MM.1S (cell line): ENCODE measurements at regions not wholly inside any gene's neighbourhood (a gene's known extent, or its start where the extent isn't known, plus 50 kb on each side); places are given as distances from the start of the nearest gene placed in this dataset.

Experiments
- DNase-seq: peaks from one replicate; pipeline ENCODE4 v3.0.0-alpha.2; 2015
- H2AFZ ChIP-seq: fragments of 300-600 bp; sonication (generic); 2 replicates; pipeline ENCODE4 v1.6.0; 2016; ENCODE audit warnings: antibody characterized with exemption, low read length
- H3F3A ChIP-seq: fragments of 300-600 bp; sonication (generic); 2 replicates; pipeline ENCODE4 v1.6.1; 2016; ENCODE audit warnings: mild to moderate bottlenecking, antibody characterized with exemption, low read length, moderate library complexity, mixed read lengths; ENCODE audit not compliant: insufficient read depth
- H3K27ac ChIP-seq: fragments of 300-600 bp; sonication (generic); 2 replicates; pipeline ENCODE4 v1.5.1; 2016; ENCODE audit warnings: mild to moderate bottlenecking, low read length
- H3K27me3 ChIP-seq: fragments of 300-600 bp; sonication (generic); replicated peaks from 2 replicates; pipeline ENCODE4 v1.6.0; 2016; ENCODE audit warnings: low read length; ENCODE audit not compliant: insufficient read depth
- H3K36me3 ChIP-seq: fragments of 300-600 bp; sonication (generic); replicated peaks from 2 replicates; pipeline ENCODE4 v1.6.1; 2016; ENCODE audit warnings: mild to moderate bottlenecking, low read length, mixed read lengths; ENCODE audit not compliant: insufficient read depth
- H3K4me1 ChIP-seq: fragments of 300-600 bp; sonication (generic); 2 replicates; pipeline ENCODE4 v1.6.1; 2016; ENCODE audit warnings: low read length, mixed read lengths
- H3K4me2 ChIP-seq: fragments of 300-600 bp; sonication (generic); 2 replicates; pipeline ENCODE4 v1.6.0; 2016; ENCODE audit warnings: low read depth, low read length
- H3K4me3 ChIP-seq: fragments of 300-600 bp; sonication (generic); 2 replicates; pipeline ENCODE4 v1.5.1; 2016; ENCODE audit warnings: low read length, mixed read lengths
- H3K79me2 ChIP-seq: fragments of 300-600 bp; sonication (generic); 2 replicates; pipeline ENCODE4 v1.6.1; 2016; ENCODE audit warnings: mixed run types, low read length, mixed read lengths
- H3K9ac ChIP-seq: fragments of 300-600 bp; sonication (generic); 2 replicates; pipeline ENCODE4 v1.6.1; 2016; ENCODE audit warnings: low read length, mixed read lengths
- H3K9me2 ChIP-seq: fragments of 300-600 bp; sonication (generic); replicated peaks from 2 replicates; pipeline ENCODE4 v1.6.1; 2016; ENCODE audit warnings: mild to moderate bottlenecking, low read length, mixed read lengths; ENCODE audit not compliant: insufficient read depth
- H3K9me3 ChIP-seq: fragments of 300-600 bp; sonication (generic); replicated peaks from 2 replicates; pipeline ENCODE4 v1.6.1; 2016; ENCODE audit warnings: mild to moderate bottlenecking, low read length, mixed read lengths; ENCODE audit not compliant: insufficient read depth
- H4K20me1 ChIP-seq: fragments of 300-600 bp; sonication (generic); 2 replicates; pipeline ENCODE4 v1.6.1; 2016; ENCODE audit warnings: mild to moderate bottlenecking, low read length, moderate library complexity, mixed read lengths; ENCODE audit not compliant: insufficient read depth
- EZH2 ChIP-seq: fragments of 300-600 bp; sonication (generic); optimal IDR thresholded peaks from 2 replicates; pipeline ENCODE3; 2017; ENCODE audit warnings: low read depth, mild to moderate bottlenecking, antibody characterized with exemption, low read length, mixed read lengths
- EZH2phosphoT487 ChIP-seq: fragments of 300-600 bp; sonication (generic); IDR thresholded peaks from 2 replicates; pipeline ENCODE4 v1.6.1; 2018; ENCODE audit warnings: antibody characterized with exemption, low read length
- TF ChIP-seq, protein P1 (sequence below): fragments of 300-600 bp; sonication (generic); IDR thresholded peaks from 2 replicates; pipeline ENCODE4 v1.5.1; 2016; ENCODE audit warnings: antibody characterized with exemption, low read length, mixed read lengths

DNA sequence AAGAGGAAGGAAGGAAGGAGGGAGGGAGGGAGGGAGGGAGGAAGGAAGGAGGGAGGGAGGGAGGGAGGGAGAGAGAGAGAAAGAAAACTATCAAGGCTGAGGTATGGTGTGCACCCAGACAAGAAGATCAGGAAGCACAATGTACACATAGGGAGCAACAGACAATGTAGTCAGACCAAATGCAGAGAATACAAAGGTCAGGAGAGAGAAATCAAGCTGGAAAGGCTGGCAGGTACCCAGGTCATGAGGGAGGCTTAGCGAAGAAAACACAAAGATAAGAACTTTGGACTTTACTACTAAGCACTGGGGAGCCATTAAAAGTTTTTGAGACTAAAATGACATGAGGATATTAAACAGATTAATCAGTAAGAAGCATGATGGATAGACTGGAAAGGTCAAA is 176.0 kb upstream of the TMCO5A start:
- H3K9ac ChIP-seq, result no peak overlapping the region
- no peak overlapping the region for H3K4me2 ChIP-seq
- H2AFZ ChIP-seq, result no peak overlapping the region
- no peaks in the 10 kb centered on the region for H3K9me2 ChIP-seq
- H3K9me3 ChIP-seq, result no peaks in the 10 kb centered on the region
- no peaks in the 10 kb centered on the region for H3K36me3 ChIP-seq
- H4K20me1 ChIP-seq, result no peaks in the 10 kb centered on the region
- H3K4me3 ChIP-seq, result no peak overlapping the region
- no peaks in the 10 kb centered on the region for H3K79me2 ChIP-seq
- no peaks in the 10 kb centered on the region for H3F3A ChIP-seq
- H3K27me3 ChIP-seq, result no peaks in the 10 kb centered on the region
- no peak for DNase-seq
- TF ChIP-seq, protein P1, sequence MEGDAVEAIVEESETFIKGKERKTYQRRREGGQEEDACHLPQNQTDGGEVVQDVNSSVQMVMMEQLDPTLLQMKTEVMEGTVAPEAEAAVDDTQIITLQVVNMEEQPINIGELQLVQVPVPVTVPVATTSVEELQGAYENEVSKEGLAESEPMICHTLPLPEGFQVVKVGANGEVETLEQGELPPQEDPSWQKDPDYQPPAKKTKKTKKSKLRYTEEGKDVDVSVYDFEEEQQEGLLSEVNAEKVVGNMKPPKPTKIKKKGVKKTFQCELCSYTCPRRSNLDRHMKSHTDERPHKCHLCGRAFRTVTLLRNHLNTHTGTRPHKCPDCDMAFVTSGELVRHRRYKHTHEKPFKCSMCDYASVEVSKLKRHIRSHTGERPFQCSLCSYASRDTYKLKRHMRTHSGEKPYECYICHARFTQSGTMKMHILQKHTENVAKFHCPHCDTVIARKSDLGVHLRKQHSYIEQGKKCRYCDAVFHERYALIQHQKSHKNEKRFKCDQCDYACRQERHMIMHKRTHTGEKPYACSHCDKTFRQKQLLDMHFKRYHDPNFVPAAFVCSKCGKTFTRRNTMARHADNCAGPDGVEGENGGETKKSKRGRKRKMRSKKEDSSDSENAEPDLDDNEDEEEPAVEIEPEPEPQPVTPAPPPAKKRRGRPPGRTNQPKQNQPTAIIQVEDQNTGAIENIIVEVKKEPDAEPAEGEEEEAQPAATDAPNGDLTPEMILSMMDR, result no peak
- TF ChIP-seq EZH2 (no peak), EZH2phosphoT487 (no peak)
- no peak overlapping the region for H3K27ac ChIP-seq
- H3K4me1 ChIP-seq, result no peaks in the 10 kb centered on the region

GRCh38 chr15:37764733-37765191 is 169.7 kb upstream of the TMCO5A start:
- peaks cover 7% of the 10 kb centered on the region; the same call in 1 of the 2 replicates for H3K4me1 ChIP-seq
- H3K27ac ChIP-seq, result no peak overlapping the region
- no peaks in the 10 kb centered on the region for H3K9me2 ChIP-seq
- H4K20me1 ChIP-seq, result no peaks in the 10 kb centered on the region
- no peaks in the 10 kb centered on the region for H3K9me3 ChIP-seq
- no peak overlapping the region for H3K4me2 ChIP-seq
- H3K4me3 ChIP-seq, result no peak overlapping the region
- peak; percentile 64 for DNase-seq
- TF ChIP-seq EZH2 (no peak), EZH2phosphoT487 (no peak)
- TF ChIP-seq, protein P1, result peak; percentile 80
- H3F3A ChIP-seq, result no peaks in the 10 kb centered on the region
- peak overlapping the region; percentile 87 for H2AFZ ChIP-seq
- H3K79me2 ChIP-seq, result no peaks in the 10 kb centered on the region
- no peaks in the 10 kb centered on the region for H3K27me3 ChIP-seq
- no peak overlapping the region for H3K9ac ChIP-seq
- no peaks in the 10 kb centered on the region for H3K36me3 ChIP-seq

- H3K4me1 ChIP-seq, result peaks cover 7% of the 10 kb centered on the region; the same call in 1 of the 2 replicates
- DNase-seq, result peak; percentile 25
- no peaks in the 10 kb centered on the region for H3K36me3 ChIP-seq
- H2AFZ ChIP-seq, result 0 out of 2 replicates have a peak overlapping the region, but pooled peaks have one; percentile 20
- H3K27ac ChIP-seq, result no peak overlapping the region
- no peaks in the 10 kb centered on the region for H3K9me2 ChIP-seq
- no peaks in the 10 kb centered on the region for H3K27me3 ChIP-seq
- TF ChIP-seq EZH2phosphoT487 (no peak), EZH2 (no peak)
- TF ChIP-seq, protein P1, result no peak
- H3K4me3 ChIP-seq, result no peak overlapping the region
- H3F3A ChIP-seq, result no peaks in the 10 kb centered on the region
- H3K9ac ChIP-seq, result no peak overlapping the region
- H3K4me2 ChIP-seq, result peak overlapping the region; percentile 30; the same call in 1 of the 2 replicates
- no peaks in the 10 kb centered on the region for H4K20me1 ChIP-seq
- no peaks in the 10 kb centered on the region for H3K79me2 ChIP-seq
- H3K9me3 ChIP-seq, result no peaks in the 10 kb centered on the region
These were observed 168.7 kb upstream of the TMCO5A start for GRCh38 chr15:37765786-37766185.
